ENCODE measurements at regions not wholly inside any gene's neighbourhood (a gene's known extent, or its start where the extent isn't known, plus 50 kb on each side); places are given as distances from the start of the nearest gene placed in this dataset.

GRCh38 chr18:7429831-7430230 lies 137.3 kb upstream of the PTPRM start:
- no peak for DNase-seq

DNA sequence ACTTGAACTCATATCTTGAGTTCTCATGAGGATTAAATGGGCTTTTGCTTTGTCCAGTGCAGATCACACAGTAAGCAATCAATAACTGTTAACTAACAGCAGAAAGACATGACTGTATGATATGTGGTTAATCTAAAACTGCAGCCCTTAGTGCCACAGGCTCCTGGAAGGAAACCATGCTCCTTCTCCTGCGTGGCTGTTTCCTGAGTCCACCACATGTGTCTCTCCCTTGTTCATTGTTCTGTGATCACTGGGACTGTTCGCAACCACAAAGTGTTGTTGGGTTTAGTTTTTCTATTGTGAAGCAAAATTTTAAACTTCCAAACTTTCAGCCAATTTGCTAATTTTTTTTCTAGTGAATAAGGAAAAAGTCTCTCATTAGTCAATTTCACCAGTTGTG lies 130.9 kb upstream of the PTPRM start:
- DNase-seq = no peak

DNA sequence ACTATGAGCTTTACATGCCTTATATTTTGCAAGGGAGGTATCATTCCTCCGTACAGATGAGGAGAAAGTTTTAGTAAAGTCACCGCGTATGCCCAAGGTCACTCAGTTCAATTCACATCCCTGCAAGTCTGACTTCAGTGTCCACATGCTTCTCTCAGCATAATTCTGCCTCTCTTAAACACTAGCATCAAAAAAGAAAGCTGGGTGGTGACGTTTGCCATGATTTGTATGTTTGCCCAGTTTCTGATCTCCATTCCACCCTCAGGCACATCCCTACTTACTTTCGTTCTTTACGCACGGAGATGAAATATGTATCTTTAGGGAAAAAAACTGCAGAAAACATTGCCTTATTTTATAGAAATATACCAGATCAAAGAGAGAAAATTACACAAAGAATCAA lies 129.2 kb upstream of the PTPRM start:
- DNase-seq = no peak

- no peak for DNase-seq
Measured at GRCh38 chr18:7438646-7439045, 128.5 kb upstream of the PTPRM start.

GRCh38 chr18:7447318-7448028 lies 119.6 kb upstream of the PTPRM start:
- DNase-seq = no peak

DNA sequence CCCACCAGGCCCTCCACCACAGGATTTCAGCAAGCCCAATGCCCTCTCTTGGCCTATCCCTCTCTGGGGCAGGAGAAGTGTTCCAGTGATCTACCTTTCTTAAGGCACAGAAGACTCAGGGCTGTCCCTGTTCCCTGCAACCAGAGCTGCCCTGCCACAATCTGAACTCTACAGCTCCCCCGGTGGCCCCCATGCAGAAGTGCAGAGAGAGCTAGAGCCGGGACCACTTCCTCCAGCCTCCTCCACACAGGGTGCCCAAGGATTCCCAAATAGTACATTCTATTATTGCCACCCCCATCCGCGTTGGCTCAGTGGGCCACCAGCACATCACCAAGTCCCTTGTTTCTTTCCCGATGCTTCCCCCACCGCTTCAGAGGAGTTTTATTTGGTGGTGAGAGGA lies 114.8 kb upstream of the PTPRM start:
- DNase-seq = peak; percentile 12

- no peak for DNase-seq
Measured at GRCh38 chr18:7454429-7454828, 112.7 kb upstream of the PTPRM start.

- peak; percentile 6 for DNase-seq
Measured at GRCh38 chr18:7456376-7456775, 110.7 kb upstream of the PTPRM start.

DNA sequence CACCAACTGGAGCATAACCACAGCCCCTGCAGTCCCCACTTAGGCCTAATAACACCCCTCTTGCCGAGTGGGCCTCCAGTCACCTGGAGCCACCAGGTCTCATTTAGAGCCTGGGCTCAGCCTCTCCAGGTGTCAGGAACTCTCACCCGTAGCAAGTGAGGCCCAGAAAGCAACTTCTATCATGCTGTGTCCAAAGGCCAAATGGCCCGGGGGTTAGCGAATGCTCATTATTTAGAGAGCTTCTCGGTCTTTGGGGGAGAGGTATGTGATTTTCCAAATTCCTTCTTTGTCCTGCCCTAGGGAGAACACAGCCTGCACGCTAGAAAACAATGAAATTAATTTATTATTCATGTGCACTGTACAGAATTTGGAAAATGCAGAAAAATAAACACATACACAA lies 109.9 kb upstream of the PTPRM start:
- DNase-seq = no peak

- no peak for DNase-seq
Measured at GRCh38 chr18:7458884-7459283, 108.2 kb upstream of the PTPRM start.

- peak; percentile 6 for DNase-seq
Measured at GRCh38 chr18:7459851-7460770, 107.0 kb upstream of the PTPRM start.

DNA sequence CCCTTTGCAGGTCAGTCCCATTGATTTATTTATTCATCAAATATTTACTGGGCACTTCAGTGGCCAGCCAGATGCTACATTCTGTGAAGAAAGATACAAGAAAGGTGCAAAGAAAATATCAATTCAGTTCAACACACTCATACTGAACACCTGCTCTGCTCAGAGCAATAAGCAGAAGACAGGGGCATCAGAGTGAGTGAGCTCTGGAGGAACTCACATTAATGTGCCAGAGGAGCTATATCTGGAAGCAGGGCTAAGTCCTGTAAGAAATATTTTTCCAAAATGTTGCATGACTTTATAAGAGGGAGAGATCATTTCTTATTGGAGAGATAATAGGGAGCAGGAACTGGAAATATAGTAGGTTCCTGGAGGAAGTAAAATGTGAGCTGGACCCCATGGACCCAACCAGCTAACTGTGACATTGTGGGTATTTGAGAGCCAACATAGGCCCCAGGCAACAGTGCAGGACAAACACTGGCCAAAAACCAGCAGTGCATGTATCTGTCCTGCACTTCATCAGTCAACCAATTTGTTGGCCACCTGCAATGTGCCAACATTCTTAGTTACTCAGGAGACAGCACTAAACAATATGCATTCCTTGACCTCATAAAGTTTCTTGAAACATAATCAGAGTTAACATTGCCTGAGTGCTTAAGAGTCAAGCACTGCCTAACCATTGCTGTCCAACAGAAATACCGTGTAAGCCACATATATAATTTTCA lies 102.7 kb upstream of the PTPRM start:
- DNase-seq = no peak

DNA sequence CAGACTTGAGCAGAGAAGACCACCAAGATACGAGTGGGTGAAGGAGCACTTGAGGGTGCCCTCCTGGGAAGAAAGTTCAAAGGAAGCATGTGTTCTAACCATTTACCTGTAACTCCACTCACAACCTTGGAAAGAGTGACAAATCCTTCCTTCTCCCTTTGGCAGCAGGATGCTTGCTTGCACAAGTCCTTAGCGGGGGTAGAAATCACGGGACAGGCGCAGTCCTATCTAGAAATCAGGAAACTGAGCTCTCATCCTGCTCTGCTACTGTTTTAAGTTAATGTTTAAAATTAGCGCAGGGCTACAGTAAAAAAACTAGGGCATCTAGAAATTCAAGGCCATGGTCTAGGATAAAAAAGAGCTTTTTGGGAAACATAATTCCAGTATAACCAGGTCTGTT lies 100.9 kb upstream of the PTPRM start:
- no peak for DNase-seq

DNA sequence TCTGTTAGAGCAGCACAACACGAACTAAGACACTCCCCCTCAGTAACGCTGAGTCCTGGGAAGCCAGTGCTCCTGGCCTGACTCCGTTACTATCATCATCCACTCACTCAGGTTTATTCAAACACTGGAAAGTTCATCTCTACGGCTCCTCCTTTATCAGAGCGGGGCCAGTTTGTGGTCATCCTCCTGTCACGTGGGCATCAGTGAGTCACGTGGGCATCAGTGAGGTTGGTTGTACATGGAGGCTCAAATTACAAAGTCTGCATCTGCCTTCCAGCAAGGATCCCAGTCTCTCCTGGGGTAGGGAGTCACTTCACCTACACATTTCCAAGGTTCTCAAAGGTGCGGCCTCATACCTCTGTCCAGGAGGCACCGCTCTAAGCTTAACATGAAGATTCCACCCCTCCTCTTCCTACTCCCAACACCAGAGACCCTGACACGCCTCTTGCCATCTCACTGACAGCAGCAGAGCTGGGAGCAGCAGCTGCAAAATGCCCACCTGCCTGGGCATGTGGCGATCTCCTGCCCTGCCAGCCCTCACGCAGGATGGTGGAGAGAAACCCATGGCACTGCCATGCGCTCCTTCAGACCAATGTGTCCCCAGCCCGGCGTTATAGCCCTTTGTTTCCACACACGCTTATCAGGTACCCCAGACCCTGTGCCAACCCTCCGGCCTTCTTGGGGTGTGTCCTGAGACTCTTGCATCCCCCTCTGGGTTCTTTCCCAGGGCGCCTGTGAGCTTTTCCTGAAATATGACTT lies 99.2 kb upstream of the PTPRM start:
- no peak for DNase-seq

DNA sequence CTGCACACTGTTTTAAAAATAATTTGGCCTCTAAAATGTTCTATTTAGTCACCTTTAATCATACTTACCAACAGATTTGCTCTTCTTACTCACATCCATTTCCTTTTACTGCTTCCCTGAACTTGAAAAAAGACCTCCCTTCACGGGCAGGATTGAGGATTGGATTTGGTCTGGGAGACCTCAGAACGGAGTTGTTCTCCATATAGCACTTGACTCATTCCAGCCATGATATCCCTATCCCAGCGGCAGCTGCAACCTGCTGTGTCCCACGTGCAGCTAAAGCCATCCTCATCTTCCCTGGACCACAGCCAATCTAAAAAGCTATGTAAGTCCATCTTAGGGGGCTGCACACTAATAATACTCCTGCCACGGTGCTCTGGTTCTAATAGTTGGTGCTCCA lies 97.0 kb upstream of the PTPRM start:
- DNase-seq = no peak

DNA sequence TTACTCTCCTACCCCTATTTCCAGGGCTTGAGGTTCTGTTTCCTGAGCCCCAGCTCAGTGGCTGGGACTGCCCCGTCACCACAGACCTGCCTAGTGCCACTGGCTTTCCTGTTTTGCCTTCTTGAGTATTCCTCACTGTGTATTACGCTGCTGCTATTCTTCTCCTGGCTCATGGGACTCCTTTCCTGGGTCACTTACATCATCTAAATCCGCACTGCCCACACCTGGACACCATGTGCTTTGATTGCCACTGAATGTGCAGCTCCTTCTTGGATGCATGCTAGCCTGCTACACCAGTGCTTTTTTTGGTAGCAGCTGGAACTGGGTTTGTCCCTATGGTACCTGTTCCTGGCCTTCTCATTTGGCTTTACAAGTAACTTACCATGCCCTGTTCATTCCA lies 96.6 kb upstream of the PTPRM start:
- no peak for DNase-seq

GRCh38 chr18:7476386-7476785 lies 90.7 kb upstream of the PTPRM start:
- no peak for DNase-seq

- DNase-seq = no peak
Measured at GRCh38 chr18:7479756-7480155, 87.4 kb upstream of the PTPRM start.

DNA sequence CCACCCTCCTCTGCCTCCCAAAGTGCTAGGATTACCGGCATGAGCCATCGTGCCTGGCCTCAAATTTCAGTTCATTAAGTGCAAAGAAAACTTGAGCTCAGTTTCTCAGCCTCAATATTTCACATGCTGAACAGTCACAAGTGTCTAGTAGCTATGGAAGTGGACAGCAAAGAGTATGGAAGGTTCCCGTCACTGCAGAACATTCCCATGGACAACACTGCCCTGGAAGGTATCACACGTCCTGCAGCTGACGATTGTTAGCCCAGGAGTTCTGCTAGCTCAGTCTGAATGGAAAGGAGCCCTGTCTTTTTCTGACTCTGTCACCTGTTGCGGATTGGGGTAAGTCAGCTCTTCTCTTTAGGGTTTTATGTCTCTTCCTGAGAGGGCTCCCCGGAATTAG lies 86.2 kb upstream of the PTPRM start:
- no peak for DNase-seq

DNA sequence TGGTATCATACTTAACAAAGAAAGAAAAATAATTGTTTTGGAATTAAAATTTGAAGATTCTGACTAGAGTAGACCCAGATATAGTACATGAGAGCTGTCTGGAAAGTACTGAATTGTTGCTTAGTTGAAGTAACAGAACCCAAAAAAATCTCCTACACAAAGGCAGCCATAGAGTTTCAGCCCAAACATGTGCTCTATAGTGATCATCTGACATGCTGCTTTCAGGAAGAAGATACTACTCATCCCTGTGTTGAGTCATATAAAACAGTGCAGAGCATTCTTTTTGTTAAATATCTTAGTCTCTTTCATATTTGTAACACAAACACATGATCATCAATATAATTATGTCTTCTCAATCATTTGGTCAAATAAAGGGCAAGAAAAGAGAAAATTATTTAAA lies 84.8 kb upstream of the PTPRM start:
- no peak for DNase-seq

DNA sequence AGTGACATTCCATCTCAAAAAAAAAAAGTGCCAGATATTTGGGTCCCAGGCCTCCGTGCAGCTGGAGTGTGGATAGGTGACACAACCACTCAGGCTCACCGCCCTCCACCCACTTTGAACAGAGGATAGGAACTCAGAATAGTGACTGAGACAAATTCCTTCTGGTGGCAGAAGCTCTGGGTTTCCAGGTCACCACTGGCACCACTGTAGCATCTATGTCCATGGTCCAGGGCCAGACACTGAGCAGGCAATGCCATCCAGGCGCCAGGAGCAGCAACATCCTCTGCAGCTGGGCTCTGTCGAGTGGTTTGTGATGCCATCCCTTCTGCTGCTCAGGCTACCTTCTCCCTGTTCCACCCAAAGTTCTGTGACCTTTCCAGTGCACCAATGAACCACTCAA lies 81.5 kb upstream of the PTPRM start:
- DNase-seq = no peak

GRCh38 chr18:7488571-7488970 lies 78.5 kb upstream of the PTPRM start:
- no peak for DNase-seq

DNA sequence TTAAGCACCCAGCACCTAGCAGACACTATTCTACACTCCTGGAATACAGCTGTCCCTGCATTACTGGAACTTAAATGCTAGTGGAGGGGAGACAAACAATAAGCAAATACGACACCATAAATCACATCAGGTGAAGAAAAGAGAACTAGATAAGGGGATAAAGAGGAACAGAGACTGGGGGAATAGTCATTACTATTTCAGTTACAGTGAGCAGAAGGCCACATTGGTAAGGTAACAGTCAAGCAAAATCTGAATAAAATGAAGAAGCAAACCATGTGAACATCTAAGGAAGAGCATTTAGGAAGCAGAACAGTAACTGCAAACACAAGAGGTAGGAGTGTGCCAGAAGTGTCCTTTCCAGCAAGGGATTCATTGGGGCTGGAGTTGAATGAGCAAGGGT lies 77.0 kb upstream of the PTPRM start:
- DNase-seq = no peak
